ENCODE measurements at regions not wholly inside any gene's neighbourhood (a gene's known extent, or its start where the extent isn't known, plus 50 kb on each side); places are given as distances from the start of the nearest gene placed in this dataset.

GRCh38 chr1:61568460-61569302 lies 156.3 kb downstream of the TM2D1 start:
- Histone ChIP-seq H3K36me3 (no peaks in the 10 kb centered on the region), H3K79me2 (ENCODE audit: low read depth) (no peaks in the 10 kb centered on the region), H4K20me1 (ENCODE audit: low read depth) (no peaks in the 10 kb centered on the region), H3F3A (ENCODE audit: low read depth) (no peaks in the 10 kb centered on the region), H2AFZ (replicated peaks) (peak overlapping the region; percentile 5), H3K27ac (no peak overlapping the region), H3K27me3 (no peaks in the 10 kb centered on the region), H3K4me3 (no peak overlapping the region), H3K9ac (no peak overlapping the region), H3K4me1 (peaks cover 4% of the 10 kb centered on the region), H3K9me3 (ENCODE audit: low read depth) (peaks cover 9% of the 10 kb centered on the region), H3K4me2 (no peak overlapping the region)
- peak; percentile 21 for DNase-seq (ENCODE audit: low spot score)
- H3K27ac Mint-ChIP-seq = peak overlapping the region; percentile 74
- peaks cover 10% of the 10 kb centered on the region for H3K4me1 Mint-ChIP-seq
- H3K9me3 Mint-ChIP-seq = peaks cover 7% of the 10 kb centered on the region
- TF ChIP-seq EZH2 (IDR thresholded peaks at IDR 0.05) = no peak
- no peak for TF ChIP-seq EZH2phosphoT487 (IDR thresholded peaks at IDR 0.05)
- TF ChIP-seq, protein P1, sequence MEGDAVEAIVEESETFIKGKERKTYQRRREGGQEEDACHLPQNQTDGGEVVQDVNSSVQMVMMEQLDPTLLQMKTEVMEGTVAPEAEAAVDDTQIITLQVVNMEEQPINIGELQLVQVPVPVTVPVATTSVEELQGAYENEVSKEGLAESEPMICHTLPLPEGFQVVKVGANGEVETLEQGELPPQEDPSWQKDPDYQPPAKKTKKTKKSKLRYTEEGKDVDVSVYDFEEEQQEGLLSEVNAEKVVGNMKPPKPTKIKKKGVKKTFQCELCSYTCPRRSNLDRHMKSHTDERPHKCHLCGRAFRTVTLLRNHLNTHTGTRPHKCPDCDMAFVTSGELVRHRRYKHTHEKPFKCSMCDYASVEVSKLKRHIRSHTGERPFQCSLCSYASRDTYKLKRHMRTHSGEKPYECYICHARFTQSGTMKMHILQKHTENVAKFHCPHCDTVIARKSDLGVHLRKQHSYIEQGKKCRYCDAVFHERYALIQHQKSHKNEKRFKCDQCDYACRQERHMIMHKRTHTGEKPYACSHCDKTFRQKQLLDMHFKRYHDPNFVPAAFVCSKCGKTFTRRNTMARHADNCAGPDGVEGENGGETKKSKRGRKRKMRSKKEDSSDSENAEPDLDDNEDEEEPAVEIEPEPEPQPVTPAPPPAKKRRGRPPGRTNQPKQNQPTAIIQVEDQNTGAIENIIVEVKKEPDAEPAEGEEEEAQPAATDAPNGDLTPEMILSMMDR (IDR thresholded peaks at IDR 0.05) = no peak
- H3K27me3 Mint-ChIP-seq (ENCODE audit: insufficient read depth, low read depth) = peaks cover 6% of the 10 kb centered on the region
- H3K4me3 Mint-ChIP-seq = no peak overlapping the region
- peaks cover 6% of the 10 kb centered on the region for H3K36me3 Mint-ChIP-seq

DNA sequence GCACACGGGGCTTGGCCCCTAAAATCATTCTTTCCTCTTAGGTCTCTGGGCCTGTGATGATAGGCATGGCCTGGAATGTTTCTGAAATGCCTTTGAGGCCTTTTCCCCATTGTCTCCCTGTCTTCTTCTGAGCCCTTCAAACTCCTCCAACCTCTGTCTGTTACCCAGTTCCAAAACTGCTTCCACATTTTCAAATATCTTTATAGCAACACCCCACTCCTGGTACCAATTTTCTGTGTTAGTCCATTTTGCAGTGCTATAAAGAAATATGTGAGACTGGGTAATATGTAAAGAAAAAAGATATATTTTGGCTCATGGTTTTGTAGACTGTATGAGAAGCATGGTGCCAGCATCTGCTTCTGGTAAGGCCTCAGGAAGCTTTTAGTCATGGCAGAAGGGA lies 158.8 kb downstream of the TM2D1 start:
- Mint-ChIP-seq H3K36me3 (peaks cover 6% of the 10 kb centered on the region), H3K27me3 (ENCODE audit: insufficient read depth, low read depth) (no peaks in the 10 kb centered on the region), H3K27ac (no peak overlapping the region), H3K9me3 (peaks cover 7% of the 10 kb centered on the region), H3K4me1 (peaks cover 10% of the 10 kb centered on the region), H3K4me3 (no peak overlapping the region)
- Histone ChIP-seq H3K27me3 (no peaks in the 10 kb centered on the region), H3K4me3 (no peak overlapping the region), H3F3A (ENCODE audit: low read depth) (no peaks in the 10 kb centered on the region), H4K20me1 (ENCODE audit: low read depth) (no peaks in the 10 kb centered on the region), H3K27ac (no peak overlapping the region), H2AFZ (replicated peaks) (no peak overlapping the region), H3K79me2 (ENCODE audit: low read depth) (no peaks in the 10 kb centered on the region), H3K9ac (no peak overlapping the region), H3K36me3 (no peaks in the 10 kb centered on the region), H3K9me3 (ENCODE audit: low read depth) (peaks cover 9% of the 10 kb centered on the region), H3K4me2 (no peak overlapping the region), H3K4me1 (peaks cover 4% of the 10 kb centered on the region)
- TF ChIP-seq, protein P1 (IDR thresholded peaks at IDR 0.05) = no peak
- no peak for TF ChIP-seq EZH2 (IDR thresholded peaks at IDR 0.05)
- no peak for DNase-seq (ENCODE audit: low spot score)

DNA sequence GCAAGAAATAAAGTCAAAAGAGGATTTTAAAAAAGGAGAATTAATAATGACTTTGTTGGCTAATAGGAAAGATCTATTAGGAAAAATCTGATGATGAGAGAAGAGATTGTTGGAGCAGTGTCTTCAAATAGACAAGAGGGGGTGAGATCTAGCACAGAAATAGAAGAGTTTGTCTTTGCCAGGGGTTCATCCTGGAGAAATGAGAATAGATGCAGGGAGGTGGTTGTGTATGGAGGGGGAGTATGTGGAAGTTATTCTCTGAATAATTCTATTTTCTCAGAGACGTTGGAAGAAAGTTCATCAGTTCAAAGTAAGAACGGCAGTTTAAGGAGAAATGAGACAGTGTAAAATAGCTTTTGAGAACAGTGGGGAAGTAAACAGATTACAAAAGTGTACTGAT lies 161.3 kb downstream of the TM2D1 start:
- no peaks in the 10 kb centered on the region for H3F3A ChIP-seq (ENCODE audit: low read depth)
- H3K4me1 ChIP-seq = no peaks in the 10 kb centered on the region
- no peaks in the 10 kb centered on the region for H3K4me1 Mint-ChIP-seq
- no peaks in the 10 kb centered on the region for H3K36me3 ChIP-seq
- no peaks in the 10 kb centered on the region for H3K27me3 Mint-ChIP-seq (ENCODE audit: insufficient read depth, low read depth)
- H3K27me3 ChIP-seq = no peaks in the 10 kb centered on the region
- H3K27ac Mint-ChIP-seq = no peak overlapping the region
- H3K9me3 ChIP-seq (ENCODE audit: low read depth) = peaks cover 9% of the 10 kb centered on the region
- H3K4me2 ChIP-seq = no peak overlapping the region
- H2AFZ ChIP-seq (replicated peaks) = no peak overlapping the region
- H3K9me3 Mint-ChIP-seq = peaks cover 11% of the 10 kb centered on the region
- H3K4me3 Mint-ChIP-seq = no peak overlapping the region
- H4K20me1 ChIP-seq (ENCODE audit: low read depth) = no peaks in the 10 kb centered on the region
- H3K79me2 ChIP-seq (ENCODE audit: low read depth) = no peaks in the 10 kb centered on the region
- no peak overlapping the region for H3K27ac ChIP-seq
- H3K4me3 ChIP-seq = no peak overlapping the region
- TF ChIP-seq EZH2 (IDR thresholded peaks at IDR 0.05) (no peak), EZH2phosphoT487 (IDR thresholded peaks at IDR 0.05) (no peak)
- TF ChIP-seq, protein P1 (IDR thresholded peaks at IDR 0.05) = no peak
- no peak for DNase-seq (ENCODE audit: low spot score)
- peaks cover 6% of the 10 kb centered on the region for H3K36me3 Mint-ChIP-seq
- H3K9ac ChIP-seq = no peak overlapping the region

Measured in neural progenitor cell (in vitro differentiated cells).